NCI-H1048 (cell line): ENCODE measurements at regions not wholly inside any gene's neighbourhood (a gene's known extent, or its start where the extent isn't known, plus 50 kb on each side); places are given as distances from the start of the nearest gene placed in this dataset.
"Not testable (repeated sequence)": the region's sequence is repeated elsewhere in the genome, so short reads cannot be mapped to it uniquely, and the experiment has no call there.

Experiments used
- DNase-seq: peaks from one replicate; lab custom pipeline; 2025; lab: John Stamatoyannopoulos, UW

DNA sequence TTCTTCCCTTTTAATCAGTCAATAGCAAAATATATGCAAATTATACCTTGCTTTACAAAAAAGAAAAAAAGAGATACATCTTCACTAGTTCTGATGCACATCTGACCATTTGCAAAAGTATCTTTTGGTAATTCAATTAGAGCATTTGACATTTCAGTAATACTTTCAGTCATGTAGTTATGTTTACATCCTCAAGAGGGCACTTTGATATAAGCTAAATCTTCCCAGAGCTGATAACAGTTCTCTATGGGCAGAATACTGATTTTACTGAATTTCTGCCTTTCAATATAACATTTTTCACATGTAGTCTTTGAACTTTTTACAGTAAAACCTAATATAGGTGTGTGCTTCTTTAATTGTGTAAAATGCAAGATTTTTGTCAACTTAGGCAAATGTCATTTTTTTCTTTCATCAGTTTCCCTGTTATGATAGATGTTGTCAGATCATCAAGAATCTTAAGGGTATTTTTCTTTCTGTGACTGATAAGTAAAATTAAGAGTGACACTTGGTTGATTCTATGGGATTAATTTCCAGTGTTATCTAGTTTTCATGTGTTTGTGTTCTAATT lies 703.5 kb upstream of the SEMA3D start:
- no peak for DNase-seq

- DNase-seq = no peak
Observed at GRCh38 chr7:85887133-85887532, 700.3 kb upstream of the SEMA3D start.

DNA sequence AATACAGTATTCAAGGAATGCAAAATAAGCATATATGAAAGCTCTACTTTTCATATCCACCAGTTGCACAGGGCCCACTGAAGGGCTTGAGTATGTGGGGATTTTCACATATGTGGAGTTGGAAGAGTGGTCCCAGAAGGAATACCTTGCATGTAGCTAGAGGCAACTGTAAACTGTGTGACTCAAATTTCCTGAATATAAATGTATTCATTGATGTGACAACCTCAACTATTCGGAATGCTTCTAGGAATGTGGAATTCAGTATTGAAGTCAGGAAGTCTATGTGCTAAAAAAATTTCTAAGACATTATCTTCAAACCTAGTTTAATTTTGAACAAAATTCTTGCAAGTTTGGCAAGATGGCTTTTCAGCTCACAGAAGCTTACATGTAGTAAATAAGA lies 695.5 kb upstream of the SEMA3D start:
- no peak for DNase-seq

DNA sequence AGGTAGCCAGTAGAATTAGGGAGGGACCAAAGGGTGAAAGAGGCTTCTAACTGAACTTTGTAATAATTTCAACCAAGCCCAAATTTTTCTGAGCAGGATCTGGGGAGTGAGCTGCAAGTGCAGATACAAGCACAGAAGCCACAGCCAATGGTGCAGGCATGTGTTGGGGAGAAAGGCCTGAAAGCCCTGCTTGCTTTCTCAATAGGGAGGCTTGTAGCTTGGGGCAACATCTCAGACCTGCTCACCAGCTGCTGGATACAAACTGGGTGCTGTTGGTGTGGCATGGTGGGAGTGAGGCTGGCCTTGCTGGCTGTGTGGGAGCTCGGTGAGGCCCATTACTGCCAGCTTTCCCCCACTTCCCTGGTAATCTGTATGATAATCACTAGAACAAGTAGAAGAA lies 688.5 kb upstream of the SEMA3D start:
- no peak for DNase-seq

GRCh38 chr7:85866540-85866939 lies 679.7 kb upstream of the SEMA3D start:
- no peak for DNase-seq

DNA sequence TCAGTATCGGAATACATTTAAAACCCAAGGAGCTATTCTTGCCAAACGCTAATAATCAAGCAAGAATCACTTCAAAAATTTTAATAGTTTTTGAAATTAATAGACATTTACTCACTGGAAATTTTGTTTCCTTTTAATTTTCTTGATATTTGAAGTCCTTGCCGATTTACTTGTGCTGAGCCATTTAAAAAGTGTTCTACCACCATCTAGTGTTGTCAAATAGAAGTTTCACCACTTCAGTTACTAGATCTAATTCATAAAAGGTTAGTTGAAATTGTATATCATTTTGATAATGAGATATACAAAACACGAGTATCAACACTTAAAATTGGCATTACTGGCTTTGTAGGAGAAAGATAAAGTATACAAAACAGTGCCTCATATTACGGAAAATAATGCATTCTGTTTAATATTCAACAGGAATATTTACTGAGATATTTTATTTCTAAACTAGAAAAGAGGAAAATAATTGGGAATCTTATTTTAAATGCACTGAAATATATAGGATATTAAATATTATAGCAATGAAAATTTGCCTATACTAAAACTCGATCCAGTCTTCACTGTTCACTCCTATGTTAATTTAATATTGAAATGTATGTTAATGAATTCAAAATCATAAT lies 664.8 kb upstream of the SEMA3D start:
- DNase-seq = no peak

DNA sequence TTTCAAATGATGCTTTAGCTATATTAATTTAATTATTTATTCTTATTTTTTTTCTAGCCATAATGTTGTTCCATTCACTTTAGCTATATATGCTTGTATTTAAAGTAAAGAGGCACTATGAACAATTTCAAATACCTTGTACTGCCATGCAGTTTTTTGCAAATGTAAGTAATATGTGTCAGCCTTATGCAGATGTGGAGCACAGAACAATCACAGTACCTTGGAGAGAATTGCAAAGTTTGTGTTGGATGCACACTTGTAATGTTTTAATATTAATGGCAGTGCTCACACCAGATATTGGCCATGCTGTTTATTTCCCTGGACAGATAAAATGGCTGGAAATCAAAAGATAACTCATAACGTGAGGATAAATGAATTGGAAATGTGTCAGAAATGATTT lies 663.5 kb upstream of the SEMA3D start:
- DNase-seq = no peak

DNA sequence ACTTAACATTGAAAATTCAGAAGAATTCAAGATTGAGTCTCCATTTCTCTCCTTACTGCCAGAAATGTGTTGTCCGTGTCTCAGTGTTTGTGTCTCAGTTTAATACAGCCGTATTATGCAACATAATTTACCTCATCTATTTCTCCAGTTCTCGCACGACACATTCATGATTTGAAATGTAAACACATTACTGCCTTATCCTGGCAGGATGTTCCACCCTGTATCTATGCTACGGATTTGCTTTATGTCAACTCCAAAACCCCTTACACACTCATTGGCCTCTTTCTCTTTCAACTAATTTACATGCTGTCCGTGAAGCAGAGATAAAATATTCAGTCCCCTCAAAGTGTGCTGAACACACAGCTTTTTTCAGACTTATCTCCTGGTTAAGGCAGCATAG lies 653.7 kb upstream of the SEMA3D start:
- no peak for DNase-seq

GRCh38 chr7:85833066-85833465 lies 646.2 kb upstream of the SEMA3D start:
- DNase-seq = no peak

DNA sequence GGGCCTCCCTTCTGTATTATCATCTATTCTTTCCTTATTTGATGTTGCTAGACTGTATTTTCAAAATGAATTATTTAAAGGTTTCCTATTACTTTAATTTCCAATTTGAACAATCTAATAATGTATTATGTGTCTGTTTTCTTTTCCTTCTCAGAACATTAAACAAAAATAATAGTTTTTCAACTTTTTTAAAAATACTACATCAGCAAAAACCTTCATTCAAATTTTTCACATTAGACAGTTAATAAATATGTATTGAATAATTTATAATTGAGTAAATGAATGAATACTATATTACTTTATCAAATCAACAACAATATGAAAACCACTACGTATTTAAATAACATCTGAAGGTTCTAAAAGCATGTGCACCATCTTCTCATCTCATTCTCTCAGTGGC lies 644.1 kb upstream of the SEMA3D start:
- DNase-seq = no peak

- DNase-seq = no peak
Observed at GRCh38 chr7:85829817-85830432, 643.1 kb upstream of the SEMA3D start.

- no peak for DNase-seq
Observed at GRCh38 chr7:85829176-85829575, 642.3 kb upstream of the SEMA3D start.

GRCh38 chr7:85828614-85829013 lies 641.8 kb upstream of the SEMA3D start:
- no peak for DNase-seq

GRCh38 chr7:85823396-85824080 lies 636.7 kb upstream of the SEMA3D start:
- DNase-seq = no peak

- no peak for DNase-seq
Observed at GRCh38 chr7:85821926-85822325, 635.1 kb upstream of the SEMA3D start.

DNA sequence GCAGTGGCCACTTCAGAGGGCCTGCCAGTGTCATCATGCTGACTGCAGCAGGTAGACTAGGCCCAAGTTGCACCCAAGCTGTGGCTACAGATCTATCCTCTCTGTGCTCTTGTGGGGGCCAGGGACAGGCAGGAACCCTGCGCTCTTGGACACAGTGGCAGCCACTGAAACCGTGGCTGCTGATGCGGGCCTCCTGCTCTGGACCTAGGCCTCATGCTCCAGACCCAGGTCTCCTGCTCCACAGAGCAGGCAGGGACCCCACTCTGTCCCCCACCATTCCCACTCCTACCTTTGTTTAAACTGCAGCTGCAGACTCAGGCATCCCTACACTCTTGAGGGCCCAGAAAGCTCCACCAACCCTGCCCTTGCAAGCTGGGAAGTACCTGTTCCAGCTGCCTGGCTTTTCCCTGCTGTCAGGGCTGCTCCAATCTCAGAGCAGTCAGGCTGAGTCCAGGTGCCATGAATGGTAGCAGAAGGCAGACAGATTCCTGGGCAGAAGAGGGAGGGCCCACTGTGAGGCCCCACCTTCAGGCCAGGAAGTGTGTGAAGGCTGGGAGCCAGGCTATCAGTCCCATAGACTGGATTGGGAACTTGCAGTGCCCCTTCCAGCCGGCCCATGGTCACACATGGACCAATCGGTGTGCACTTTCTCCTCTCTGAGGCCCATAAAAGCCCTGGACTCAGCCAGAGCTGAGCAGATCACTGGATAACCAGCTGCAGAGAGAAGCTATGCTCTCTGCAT lies 634.0 kb upstream of the SEMA3D start:
- DNase-seq = no peak

GRCh38 chr7:85815526-85815925 lies 628.7 kb upstream of the SEMA3D start:
- DNase-seq = no peak

GRCh38 chr7:85806321-85806720 lies 619.5 kb upstream of the SEMA3D start:
- DNase-seq = no peak

DNA sequence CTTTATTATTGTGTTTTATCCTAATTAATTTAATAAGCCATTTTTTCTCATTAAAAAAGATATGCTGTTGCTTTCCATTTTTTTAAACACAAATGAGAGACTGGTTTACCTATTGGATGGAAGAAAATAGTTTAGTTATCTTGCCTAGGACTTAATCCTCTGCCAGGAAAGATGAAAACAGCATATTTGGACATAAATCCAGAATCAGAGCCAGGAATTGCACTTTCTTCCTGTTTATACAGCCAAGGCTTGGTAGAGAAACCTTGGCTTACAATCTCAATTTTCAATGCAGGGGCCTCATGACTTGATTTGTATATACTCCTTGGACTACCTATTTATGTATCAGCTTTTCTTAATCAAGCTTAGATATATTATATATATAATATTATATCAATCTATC lies 618.8 kb upstream of the SEMA3D start:
- DNase-seq = no peak

DNA sequence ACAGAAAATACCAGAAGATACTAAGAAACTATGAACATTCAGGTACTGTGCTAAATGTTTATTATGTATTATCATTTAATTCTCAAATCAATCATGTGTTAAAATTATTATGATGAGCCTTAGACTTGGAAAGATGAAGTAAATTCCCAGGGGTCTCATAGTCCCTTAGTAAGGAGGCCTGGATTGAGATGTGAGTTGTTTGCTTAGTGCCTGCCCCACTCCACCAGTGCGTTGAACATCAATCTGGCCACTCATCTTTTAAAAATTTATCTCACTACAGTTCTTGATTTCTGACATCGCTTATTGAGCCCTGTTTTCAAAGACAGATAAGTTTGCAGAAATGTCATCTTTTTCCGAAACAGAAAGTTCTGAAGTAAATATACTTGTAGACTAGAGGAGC lies 618.4 kb upstream of the SEMA3D start:
- no peak for DNase-seq

- DNase-seq = no peak
Observed at GRCh38 chr7:85802211-85802610, 615.4 kb upstream of the SEMA3D start.

DNA sequence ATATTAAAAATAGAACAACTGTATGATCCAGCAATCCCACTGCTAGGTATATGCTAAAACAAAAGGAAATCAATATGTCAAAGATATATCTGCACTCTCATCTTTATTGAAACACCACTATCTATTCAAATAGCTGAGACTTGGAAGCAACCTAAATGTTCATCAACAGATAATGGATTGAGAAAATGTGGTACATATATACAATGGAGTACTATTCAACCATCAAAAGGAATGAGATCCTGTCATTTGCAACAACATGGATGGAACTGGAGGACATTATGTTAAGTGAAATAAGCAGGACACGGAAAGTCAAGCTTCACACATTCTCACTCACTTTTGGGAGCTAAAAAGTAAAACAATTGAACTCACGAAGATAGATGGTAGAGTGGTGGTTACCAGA lies 610.1 kb upstream of the SEMA3D start:
- no peak for DNase-seq

DNA sequence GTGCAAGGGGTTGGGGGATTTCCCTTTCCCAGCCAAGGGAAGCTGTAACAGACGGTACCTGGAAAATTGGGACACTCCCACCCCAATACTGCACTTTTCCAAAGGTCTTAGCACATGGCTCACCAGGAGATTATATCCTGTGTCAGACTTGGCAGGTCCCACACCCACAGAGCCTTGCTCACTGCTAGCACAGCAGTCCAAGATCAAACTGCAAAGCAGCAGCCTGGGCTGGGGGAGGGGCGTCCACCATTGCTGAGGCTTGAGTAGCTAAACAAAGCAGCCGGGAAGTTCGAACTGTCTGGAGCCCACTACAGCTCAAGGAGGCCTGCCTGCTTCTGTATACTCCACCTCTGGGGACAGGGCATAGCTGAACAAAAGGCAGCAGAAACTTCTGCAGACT lies 604.2 kb upstream of the SEMA3D start:
- DNase-seq = not testable (repeated sequence)
